ENCODE measurements at regions not wholly inside any gene's neighbourhood (a gene's known extent, or its start where the extent isn't known, plus 50 kb on each side); places are given as distances from the start of the nearest gene placed in this dataset.

DNA sequence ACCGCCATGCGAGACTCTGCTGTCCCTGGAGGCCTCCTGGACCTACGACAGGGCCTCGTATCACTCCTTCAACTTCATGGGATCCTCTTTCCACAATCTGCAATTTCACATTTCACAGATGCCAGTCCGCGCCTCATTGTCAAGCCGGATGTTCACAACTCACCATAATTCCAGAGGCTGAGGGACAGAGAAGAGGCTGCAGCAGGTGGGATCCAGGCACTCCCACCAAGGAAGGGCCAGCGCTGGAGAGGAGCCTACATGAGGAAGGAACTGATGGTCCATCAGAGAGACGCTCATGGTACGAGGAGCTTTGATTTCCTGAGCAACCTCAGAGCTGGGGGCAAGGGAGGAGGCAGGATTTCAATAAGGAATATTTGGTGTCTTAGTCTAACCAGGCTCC, 495.0 kb downstream of the BRD1 start:
- no peaks in the 10 kb centered on the region for H3K9me1 ChIP-seq (ENCODE audit: insufficient read depth, low read length)
- no peak overlapping the region for H3K56ac ChIP-seq (ENCODE audit: extremely low read depth, insufficient read depth, low read length)
- no peaks in the 10 kb centered on the region for H3K4me1 ChIP-seq (ENCODE audit: control insufficient read depth, insufficient read depth, low read length)
- H2AFZ ChIP-seq (replicated peaks; ENCODE audit: low read length, poor library complexity) = no peak overlapping the region
- H4K91ac ChIP-seq (ENCODE audit: insufficient read depth, low read depth, low read length) = no peak overlapping the region
- no peak for DNase-seq
- H4K20me1 ChIP-seq (ENCODE audit: insufficient read depth, low read length) = no peaks in the 10 kb centered on the region
- peaks cover 59% of the 10 kb centered on the region for H3K9me3 ChIP-seq (ENCODE audit: control insufficient read depth, insufficient read depth, low read length)
- no peak overlapping the region for H2BK20ac ChIP-seq (ENCODE audit: low read depth, low read length)
- no TSS peak for BruUV-seq (replicated peaks)
- H3K79me1 ChIP-seq (ENCODE audit: low read depth in 1 of 2, low read length in 2 of 2) = no peaks in the 10 kb centered on the region
- H4K8ac ChIP-seq (ENCODE audit: low read depth in 2 of 2, low read length in 2 of 2) = no peak overlapping the region
- H2BK120ac ChIP-seq (ENCODE audit: low read depth, low read length) = no peak overlapping the region
- H3K9ac ChIP-seq (ENCODE audit: low read depth, low read length) = no peak overlapping the region
- ChIA-PET CTCF (no interaction called here), POLR2A (ENCODE audit: unreplicated experiment) (no interaction called here)
- H2AK9ac ChIP-seq (replicated peaks; ENCODE audit: low read depth, low read length, poor library complexity) = no peak overlapping the region
- ATAC-seq (ENCODE audit: low read depth) = no peak
- H3K18ac ChIP-seq (ENCODE audit: low read depth, low read length) = no peak overlapping the region
- H3K36me3 ChIP-seq (ENCODE audit: control insufficient read depth, insufficient read depth, low read length) = no peaks in the 10 kb centered on the region
- H3K14ac ChIP-seq (replicated peaks; ENCODE audit: low read depth, low read length) = no peak overlapping the region
- intact Hi-C loops (cut with micrococcal nuclease) = no loop called here
- dilution Hi-C loops (cut with HindIII; ENCODE audit: low sequenced_read_pairs, unreplicated experiment) = no loop called here
- TF ChIP-seq MAFK (IDR thresholded peaks at IDR 0.05; ENCODE audit: low read depth, low read length) (no peak), CHD1 (IDR thresholded peaks at IDR 0.05; ENCODE audit: low read depth, low read length) (no peak), SMC3 (IDR thresholded peaks at IDR 0.05; ENCODE audit: low read depth, low read length) (no peak), RCOR1 (IDR thresholded peaks at IDR 0.05; ENCODE audit: insufficient replicate concordance, low read length) (no peak), FOS (IDR thresholded peaks at IDR 0.05; ENCODE audit: low read depth, low read length) (no peak), RAD21 (IDR thresholded peaks at IDR 0.05; ENCODE audit: low read length) (no peak), CEBPB (IDR thresholded peaks at IDR 0.05; ENCODE audit: low read depth, low read length) (no peak), NFE2L2 (IDR thresholded peaks at IDR 0.05; ENCODE audit: low read depth, low read length) (no peak), RFX5 (IDR thresholded peaks at IDR 0.05; ENCODE audit: low read depth, low read length) (no peak), BHLHE40 (IDR thresholded peaks at IDR 0.05; ENCODE audit: low read depth, low read length) (no peak), POLR2A (IDR thresholded peaks at IDR 0.05; ENCODE audit: low read depth, low read length) (no peak), MAZ (IDR thresholded peaks at IDR 0.05; ENCODE audit: borderline replicate concordance, low read depth, low read length) (no peak), MXI1 (IDR thresholded peaks at IDR 0.05; ENCODE audit: borderline replicate concordance, low read depth, low read length) (no peak)
- TF ChIP-seq, protein P1, sequence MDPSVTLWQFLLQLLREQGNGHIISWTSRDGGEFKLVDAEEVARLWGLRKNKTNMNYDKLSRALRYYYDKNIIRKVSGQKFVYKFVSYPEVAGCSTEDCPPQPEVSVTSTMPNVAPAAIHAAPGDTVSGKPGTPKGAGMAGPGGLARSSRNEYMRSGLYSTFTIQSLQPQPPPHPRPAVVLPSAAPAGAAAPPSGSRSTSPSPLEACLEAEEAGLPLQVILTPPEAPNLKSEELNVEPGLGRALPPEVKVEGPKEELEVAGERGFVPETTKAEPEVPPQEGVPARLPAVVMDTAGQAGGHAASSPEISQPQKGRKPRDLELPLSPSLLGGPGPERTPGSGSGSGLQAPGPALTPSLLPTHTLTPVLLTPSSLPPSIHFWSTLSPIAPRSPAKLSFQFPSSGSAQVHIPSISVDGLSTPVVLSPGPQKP (IDR thresholded peaks at IDR 0.05; ENCODE audit: borderline replicate concordance, low read depth, low read length) = no peak
- TF ChIP-seq, protein P2, sequence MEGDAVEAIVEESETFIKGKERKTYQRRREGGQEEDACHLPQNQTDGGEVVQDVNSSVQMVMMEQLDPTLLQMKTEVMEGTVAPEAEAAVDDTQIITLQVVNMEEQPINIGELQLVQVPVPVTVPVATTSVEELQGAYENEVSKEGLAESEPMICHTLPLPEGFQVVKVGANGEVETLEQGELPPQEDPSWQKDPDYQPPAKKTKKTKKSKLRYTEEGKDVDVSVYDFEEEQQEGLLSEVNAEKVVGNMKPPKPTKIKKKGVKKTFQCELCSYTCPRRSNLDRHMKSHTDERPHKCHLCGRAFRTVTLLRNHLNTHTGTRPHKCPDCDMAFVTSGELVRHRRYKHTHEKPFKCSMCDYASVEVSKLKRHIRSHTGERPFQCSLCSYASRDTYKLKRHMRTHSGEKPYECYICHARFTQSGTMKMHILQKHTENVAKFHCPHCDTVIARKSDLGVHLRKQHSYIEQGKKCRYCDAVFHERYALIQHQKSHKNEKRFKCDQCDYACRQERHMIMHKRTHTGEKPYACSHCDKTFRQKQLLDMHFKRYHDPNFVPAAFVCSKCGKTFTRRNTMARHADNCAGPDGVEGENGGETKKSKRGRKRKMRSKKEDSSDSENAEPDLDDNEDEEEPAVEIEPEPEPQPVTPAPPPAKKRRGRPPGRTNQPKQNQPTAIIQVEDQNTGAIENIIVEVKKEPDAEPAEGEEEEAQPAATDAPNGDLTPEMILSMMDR (conservative IDR thresholded peaks at IDR 0.05; ENCODE audit: low read depth, low read length) = no peak
- TF ChIP-seq, protein P3, sequence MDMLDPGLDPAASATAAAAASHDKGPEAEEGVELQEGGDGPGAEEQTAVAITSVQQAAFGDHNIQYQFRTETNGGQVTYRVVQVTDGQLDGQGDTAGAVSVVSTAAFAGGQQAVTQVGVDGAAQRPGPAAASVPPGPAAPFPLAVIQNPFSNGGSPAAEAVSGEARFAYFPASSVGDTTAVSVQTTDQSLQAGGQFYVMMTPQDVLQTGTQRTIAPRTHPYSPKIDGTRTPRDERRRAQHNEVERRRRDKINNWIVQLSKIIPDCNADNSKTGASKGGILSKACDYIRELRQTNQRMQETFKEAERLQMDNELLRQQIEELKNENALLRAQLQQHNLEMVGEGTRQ (IDR thresholded peaks at IDR 0.05; ENCODE audit: low read depth, low read length) = no peak
- H3K4ac ChIP-seq (ENCODE audit: low read depth, low read length) = no peak overlapping the region
- 40% methylated on average over 2 of the region's 10 CpGs; no CpG with 5 or more reads in 1 of the 2 experiments for WGBS, 2 experiments (ENCODE audit: extremely low coverage in 2 of 2, insufficient read length in 1 of 2)
- H3K4me3 ChIP-seq (ENCODE audit: insufficient read depth, low read depth, low read length) = no peak overlapping the region
- H2AK5ac ChIP-seq (ENCODE audit: low read depth, low read length) = no peak overlapping the region
- in situ Hi-C loops (cut with MboI; ENCODE audit: low sequenced_read_pairs) = no loop called here
- H3K27me3 ChIP-seq (ENCODE audit: control insufficient read depth, insufficient read depth, low read length) = no peaks in the 10 kb centered on the region
- H4K5ac ChIP-seq (ENCODE audit: low read depth, low read length) = no peak overlapping the region
- H3K4me2 ChIP-seq (ENCODE audit: low read depth, low read length) = no peak overlapping the region
- no peak overlapping the region for H3K23ac ChIP-seq (ENCODE audit: low read depth, low read length)
- no peak overlapping the region for H3K27ac ChIP-seq (ENCODE audit: insufficient read depth, low read length)
- H2BK5ac ChIP-seq (ENCODE audit: low read depth, low read length, poor library complexity, severe bottlenecking) = no peak overlapping the region
- no peak overlapping the region for H2BK15ac ChIP-seq (ENCODE audit: low read depth, low read length)

Data from IMR-90 (cell line).